H9 (cell line): ENCODE measurements at regions not wholly inside any gene's neighbourhood (a gene's known extent, or its start where the extent isn't known, plus 50 kb on each side); places are given as distances from the start of the nearest gene placed in this dataset.

ENCODE experiments used
- DNase-seq: peaks from one replicate; pipeline ENCODE4 v3.0.0-alpha.2; 2017
- H2AFZ ChIP-seq: one replicate; pipeline ENCODE4 v1.6.1; 2013; ENCODE audit warnings: mild to moderate bottlenecking, low read length, control low read depth, moderate library complexity
- H2AK5ac ChIP-seq: 2 replicates; pipeline ENCODE4 v1.6.1; 2013; ENCODE audit warnings: low read length, control low read depth, mixed read lengths; ENCODE audit not compliant: insufficient read length
- H2BK120ac ChIP-seq: one replicate; pipeline ENCODE4 v1.6.1; 2013; ENCODE audit warnings: low read depth, mild to moderate bottlenecking, low read length, control low read depth, inconsistent platforms; ENCODE audit not compliant: poor library complexity, severe bottlenecking
- H2BK12ac ChIP-seq: 2 replicates; pipeline ENCODE4 v1.6.1; 2013; ENCODE audit warnings: low read length, control low read depth, mixed read lengths, low read depth; ENCODE audit not compliant: insufficient read length
- H2BK15ac ChIP-seq: 2 replicates; pipeline ENCODE4 v1.6.1; 2013; ENCODE audit warnings: low read depth, low read length, control low read depth
- H2BK20ac ChIP-seq: one replicate; pipeline ENCODE4 v1.6.1; 2013; ENCODE audit warnings: low read depth, mild to moderate bottlenecking, low read length, control low read depth, inconsistent platforms; ENCODE audit not compliant: poor library complexity, severe bottlenecking
- H2BK5ac ChIP-seq: 2 replicates; pipeline ENCODE4 v1.6.1; 2013; ENCODE audit warnings: low read length, control low read depth, mixed read lengths; ENCODE audit not compliant: insufficient read length
- H3K14ac ChIP-seq: 2 replicates; pipeline ENCODE4 v1.6.1; 2013; ENCODE audit warnings: low read length, control low read depth; ENCODE audit not compliant: insufficient read depth
- H3K18ac ChIP-seq: 2 replicates; pipeline ENCODE4 v1.6.1; 2013; ENCODE audit warnings: low read depth, mild to moderate bottlenecking, mixed read lengths, low read length, control low read depth; ENCODE audit not compliant: insufficient read length
- H3K23ac ChIP-seq: 2 replicates; pipeline ENCODE4 v1.6.1; 2013; ENCODE audit warnings: low read length, control low read depth, mixed read lengths, low read depth; ENCODE audit not compliant: insufficient read length
- H3K23me2 ChIP-seq: 2 replicates; pipeline ENCODE4 v1.6.1; 2013; ENCODE audit warnings: low read depth, mild to moderate bottlenecking, mixed read lengths, low read length, control low read depth; ENCODE audit not compliant: insufficient read length, poor library complexity, severe bottlenecking
- H3K27ac ChIP-seq: 2 replicates; pipeline ENCODE4 v1.5.1; 2013; ENCODE audit warnings: low read length, control low read depth, mixed read lengths, low read depth; ENCODE audit not compliant: insufficient read length
- H3K27me3 ChIP-seq: 2 replicates; pipeline ENCODE4 v1.6.1; 2013; ENCODE audit warnings: low read length, control low read depth, inconsistent platforms; ENCODE audit not compliant: insufficient read depth
- H3K4ac ChIP-seq: 2 replicates; pipeline ENCODE4 v1.6.1; 2013; ENCODE audit warnings: low read depth, mild to moderate bottlenecking, control low read depth, inconsistent platforms, low read length, moderate library complexity
- H3K4me1 ChIP-seq: 2 replicates; pipeline ENCODE4 v1.6.1; 2013; ENCODE audit warnings: low read length, control low read depth, inconsistent platforms; ENCODE audit not compliant: insufficient read depth
- H3K4me2 ChIP-seq: 2 replicates; pipeline ENCODE4 v1.6.1; 2013; ENCODE audit warnings: low read length, control low read depth, mixed read lengths; ENCODE audit not compliant: insufficient read length, insufficient read depth
- H3K56ac ChIP-seq: 2 replicates; pipeline ENCODE4 v1.6.1; 2013; ENCODE audit warnings: low read depth, mild to moderate bottlenecking, mixed read lengths, low read length, control low read depth; ENCODE audit not compliant: insufficient read length
- H3K79me1 ChIP-seq: 2 replicates; pipeline ENCODE4 v1.6.1; 2013; ENCODE audit warnings: low read depth, mild to moderate bottlenecking, moderate library complexity, low read length, control low read depth, inconsistent platforms; ENCODE audit not compliant: insufficient read depth, poor library complexity, severe bottlenecking
- H3K79me2 ChIP-seq: 2 replicates; pipeline ENCODE4 v1.6.1; 2013; ENCODE audit warnings: low read length, control low read depth, inconsistent platforms; ENCODE audit not compliant: insufficient read depth
- H3K9ac ChIP-seq: 2 replicates; pipeline ENCODE4 v1.6.1; 2013; ENCODE audit warnings: low read length, control low read depth, mixed read lengths; ENCODE audit not compliant: insufficient read length; ENCODE audit errors: extremely low read depth
- H3K9me3 ChIP-seq: one replicate; pipeline ENCODE4 v1.6.1; 2013; ENCODE audit warnings: low read depth, low read length, inconsistent platforms; ENCODE audit not compliant: control insufficient read depth
- H3T11ph ChIP-seq: one replicate; pipeline ENCODE4 v1.6.1; 2013; ENCODE audit warnings: mild to moderate bottlenecking, low read length, control low read depth, inconsistent platforms
- H4K20me1 ChIP-seq: one replicate; pipeline ENCODE4 v1.6.1; 2013; ENCODE audit not compliant: control insufficient read depth, insufficient read length, insufficient read depth
- H4K5ac ChIP-seq: 2 replicates; pipeline ENCODE4 v1.6.1; 2013; ENCODE audit warnings: low read depth, mild to moderate bottlenecking, mixed read lengths, low read length, control low read depth; ENCODE audit not compliant: insufficient read length
- H4K8ac ChIP-seq: replicated peaks from 2 replicates; pipeline ENCODE4 v1.6.1; 2013; ENCODE audit warnings: low read length, control low read depth, mixed read lengths, low read depth; ENCODE audit not compliant: insufficient read length
- H4K91ac ChIP-seq: 2 replicates; pipeline ENCODE4 v1.6.1; 2013; ENCODE audit warnings: low read depth, mild to moderate bottlenecking, moderate library complexity, mixed read lengths, low read length, control low read depth; ENCODE audit not compliant: insufficient read length
- H3K27ac Mint-ChIP-seq, 3 experiments: 2 replicates in 2 of 3; 3 replicates in 1 of 3; pipeline ENCODE4 v1.8.0; 2020 to 2021; ENCODE audit warnings: mixed read lengths in 3 of 3, mild to moderate bottlenecking in 1 of 3, moderate library complexity in 1 of 3
- H3K27me3 Mint-ChIP-seq: 2 replicates; pipeline ENCODE4 v1.8.0; 2021; ENCODE audit warnings: low read depth, mild to moderate bottlenecking, moderate library complexity, mixed read lengths
- H3K36me3 Mint-ChIP-seq, 3 experiments: 2 replicates in 2 of 3; 3 replicates in 1 of 3; pipeline ENCODE4 v1.8.0; 2020 to 2021; ENCODE audit warnings: low read depth in 3 of 3, mixed read lengths in 3 of 3; ENCODE audit not compliant: insufficient read depth in 1 of 3
- H3K4me1 Mint-ChIP-seq, 2 experiments: 2 replicates each; pipeline ENCODE4 v1.8.0; 2020; ENCODE audit warnings: mixed read lengths in 2 of 2
- H3K4me3 Mint-ChIP-seq, 2 experiments: 2 replicates in 1 of 2; 3 replicates in 1 of 2; pipeline ENCODE4 v1.8.0; 2020 to 2021; ENCODE audit warnings: mild to moderate bottlenecking in 2 of 2, mixed read lengths in 2 of 2, moderate library complexity in 1 of 2
- H3K9me3 Mint-ChIP-seq, 2 experiments: 2 replicates in 1 of 2; 3 replicates in 1 of 2; pipeline ENCODE4 v1.8.0; 2020; ENCODE audit warnings: mild to moderate bottlenecking in 2 of 2, mixed read lengths in 2 of 2, moderate library complexity in 1 of 2
- CTCF ChIP-seq: fragments of 200-600 bp; sonication (generic); conservative IDR thresholded peaks from 3 replicates; pipeline ENCODE4 v1.8.0; 2021; ENCODE audit warnings: antibody characterized with exemption, mild to moderate bottlenecking

GRCh38 chr1:192747301-192747700 lies 61.5 kb upstream of the RGS2 start:
- Histone ChIP-seq H4K5ac (no peak overlapping the region), H3K79me2 (no peaks in the 10 kb centered on the region), H2BK120ac (no peak overlapping the region), H3K18ac (no peak overlapping the region), H2BK15ac (no peak overlapping the region), H3K4me2 (no peak overlapping the region), H4K91ac (no peak overlapping the region), H3K23ac (no peak overlapping the region), H3K27ac (no peak overlapping the region), H2AFZ (no peak overlapping the region), H3K9me3 (no peaks in the 10 kb centered on the region), H3K9ac (no peak overlapping the region), H3K27me3 (no peaks in the 10 kb centered on the region), H2BK5ac (no peak overlapping the region), H2BK12ac (no peak overlapping the region), H3K14ac (no peak overlapping the region), H3K4ac (no peak overlapping the region), H3K23me2 (no peaks in the 10 kb centered on the region), H3K79me1 (no peaks in the 10 kb centered on the region), H4K8ac (no peak overlapping the region), H3K56ac (no peak overlapping the region), H3K4me1 (peaks cover 2% of the 10 kb centered on the region; the same call in 1 of the 2 replicates), H2BK20ac (no peak overlapping the region), H4K20me1 (no peaks in the 10 kb centered on the region), H3T11ph (no peak overlapping the region), H2AK5ac (no peak overlapping the region)
- H3K36me3 Mint-ChIP-seq: peaks cover 0 to 8% (median 0%) of the 10 kb centered on the region in 3 experiments; a peak in 3 of 7 replicates
- no peak for DNase-seq
- peaks cover 4 to 13% of the 10 kb centered on the region in 2 experiments; a peak in 4 of 5 replicates for H3K9me3 Mint-ChIP-seq
- H3K4me3 Mint-ChIP-seq: no peak overlapping the region
- no peaks in the 10 kb centered on the region; the same call in 1 of the 2 replicates for H3K27me3 Mint-ChIP-seq
- no peak overlapping the region for H3K27ac Mint-ChIP-seq
- TF ChIP-seq CTCF: no peak
- peaks cover 5 to 6% of the 10 kb centered on the region in 2 experiments for H3K4me1 Mint-ChIP-seq
